Parathyroid adenoma (tissue), 2 donors: ENCODE measurements at regions not wholly inside any gene's neighbourhood (a gene's known extent, or its start where the extent isn't known, plus 50 kb on each side); places are given as distances from the start of the nearest gene placed in this dataset.

Experiments used
- H2AFZ ChIP-seq: fragments of 300-600 bp; sonication (generic); one replicate; pipeline ENCODE4 v1.7.0; 2017; ENCODE audit warnings: antibody characterized with exemption, mild to moderate bottlenecking
- H3K27ac ChIP-seq: fragments of 300-600 bp; sonication (generic); one replicate; pipeline ENCODE4 v1.7.0; 2017
- H3K27me3 ChIP-seq: fragments of 300-600 bp; sonication (generic); one replicate; pipeline ENCODE4 v1.7.0; 2017; ENCODE audit warnings: low read length; ENCODE audit not compliant: control insufficient read depth, insufficient read depth
- H3K36me3 ChIP-seq: fragments of 300-600 bp; sonication (generic); one replicate; pipeline ENCODE4 v1.7.0; 2017; ENCODE audit warnings: low read length; ENCODE audit not compliant: control insufficient read depth, insufficient read depth
- H3K4me1 ChIP-seq: fragments of 300-600 bp; sonication (generic); one replicate; pipeline ENCODE4 v1.7.0; 2017; ENCODE audit warnings: control low read depth
- H3K4me2 ChIP-seq: fragments of 300-600 bp; sonication (generic); one replicate; pipeline ENCODE4 v1.7.0; 2017; ENCODE audit warnings: low read length
- H3K4me3 ChIP-seq: fragments of 300-600 bp; sonication (generic); one replicate; pipeline ENCODE4 v1.7.0; 2017; ENCODE audit warnings: low read depth, low read length
- H3K79me2 ChIP-seq: fragments of 300-600 bp; sonication (generic); one replicate; pipeline ENCODE4 v1.7.0; 2017; ENCODE audit warnings: control low read depth
- H3K9ac ChIP-seq: fragments of 300-600 bp; sonication (generic); one replicate; pipeline ENCODE4 v1.7.0; 2017; ENCODE audit warnings: mild to moderate bottlenecking
- H3K9me3 ChIP-seq: fragments of 300-600 bp; sonication (generic); one replicate; pipeline ENCODE4 v1.7.0; 2017; ENCODE audit warnings: low read length; ENCODE audit not compliant: control insufficient read depth
- CTCF ChIP-seq: fragments of 300-600 bp; sonication (generic); IDR thresholded peaks from one replicate; pipeline ENCODE4 v1.7.0; 2017; ENCODE audit warnings: antibody characterized with exemption, mild to moderate bottlenecking
- donor health status: primary hyperparathyroidism.

DNA sequence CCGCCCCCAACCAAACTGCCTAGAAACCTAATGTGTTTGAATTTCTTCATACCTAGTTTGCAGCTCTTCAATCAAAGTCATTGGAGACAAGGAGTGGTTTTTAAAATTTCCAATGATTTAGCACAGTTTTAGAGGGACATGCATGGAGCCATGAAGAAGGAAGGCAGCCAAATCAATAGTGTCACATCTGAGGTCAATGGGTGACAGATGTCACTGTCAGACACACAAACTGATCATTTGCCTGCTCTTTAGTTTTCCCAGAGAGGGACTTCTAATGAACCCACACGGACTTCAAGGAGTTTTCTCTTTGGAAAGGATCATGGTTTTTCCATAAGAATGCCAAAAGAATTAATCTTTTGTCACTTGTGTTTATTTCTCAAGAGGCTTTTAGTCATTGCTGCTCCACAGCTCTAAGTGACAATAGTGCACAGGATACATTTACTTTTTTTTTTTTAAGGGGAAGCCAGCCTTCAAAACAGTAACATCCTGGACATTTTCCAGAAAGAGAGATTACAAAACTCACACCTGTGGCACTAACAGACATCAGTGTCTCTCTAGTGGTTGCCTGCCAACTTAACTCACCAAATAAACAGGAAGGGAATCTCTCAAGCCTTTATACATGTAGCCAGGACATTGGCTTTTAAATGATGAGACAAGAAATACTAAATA lies 251.1 kb upstream of the DIAPH2 start:
- Histone ChIP-seq H3K4me3 (no peak overlapping the region), H3K9me3 (no peaks in the 10 kb centered on the region), H3K4me2 (no peak overlapping the region), H2AFZ (no peak overlapping the region), H3K9ac (no peak overlapping the region), H3K36me3 (no peaks in the 10 kb centered on the region), H3K79me2 (no peaks in the 10 kb centered on the region), H3K4me1 (no peaks in the 10 kb centered on the region), H3K27me3 (no peaks in the 10 kb centered on the region), H3K27ac (no peak overlapping the region)
- no peak for TF ChIP-seq CTCF

GRCh38 chrX:96435378-96436035 lies 249.1 kb upstream of the DIAPH2 start:
- Histone ChIP-seq H3K9me3 (no peaks in the 10 kb centered on the region), H3K4me1 (no peaks in the 10 kb centered on the region), H3K4me3 (no peak overlapping the region), H2AFZ (no peak overlapping the region), H3K27ac (no peak overlapping the region), H3K9ac (no peak overlapping the region), H3K4me2 (no peak overlapping the region), H3K27me3 (no peaks in the 10 kb centered on the region), H3K79me2 (no peaks in the 10 kb centered on the region), H3K36me3 (no peaks in the 10 kb centered on the region)
- TF ChIP-seq CTCF, result no peak

DNA sequence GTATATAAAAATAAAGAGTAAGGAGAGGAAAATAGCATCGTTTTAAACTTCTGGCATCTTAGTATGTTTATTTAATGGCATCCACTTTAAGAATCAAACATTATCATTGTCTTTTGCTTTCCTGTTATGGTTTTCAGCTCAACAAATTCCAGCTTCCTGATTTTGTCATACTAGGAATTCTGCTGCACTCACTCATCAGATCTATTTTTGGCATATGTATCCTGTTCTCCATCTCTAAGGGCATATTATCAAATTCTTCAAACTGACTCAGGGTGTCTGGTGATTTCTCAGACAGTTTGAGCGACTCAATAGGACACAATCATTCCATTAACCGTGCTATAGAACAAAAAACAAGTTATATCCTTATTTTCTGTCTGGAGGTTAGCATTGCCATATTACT lies 248.5 kb upstream of the DIAPH2 start:
- Histone ChIP-seq H3K79me2 (no peaks in the 10 kb centered on the region), H2AFZ (no peak overlapping the region), H3K9me3 (no peaks in the 10 kb centered on the region), H3K4me2 (no peak overlapping the region), H3K36me3 (no peaks in the 10 kb centered on the region), H3K4me1 (no peaks in the 10 kb centered on the region), H3K4me3 (no peak overlapping the region), H3K27me3 (no peaks in the 10 kb centered on the region), H3K27ac (no peak overlapping the region), H3K9ac (no peak overlapping the region)
- TF ChIP-seq CTCF, result no peak

- Histone ChIP-seq H3K9ac (no peak overlapping the region), H3K4me3 (no peak overlapping the region), H3K27ac (no peak overlapping the region), H3K4me2 (no peak overlapping the region), H3K4me1 (no peaks in the 10 kb centered on the region), H2AFZ (no peak overlapping the region), H3K9me3 (no peaks in the 10 kb centered on the region), H3K36me3 (no peaks in the 10 kb centered on the region), H3K27me3 (no peaks in the 10 kb centered on the region), H3K79me2 (no peaks in the 10 kb centered on the region)
- no peak for TF ChIP-seq CTCF
These were observed 245.8 kb upstream of the DIAPH2 start for GRCh38 chrX:96438803-96439202.

DNA sequence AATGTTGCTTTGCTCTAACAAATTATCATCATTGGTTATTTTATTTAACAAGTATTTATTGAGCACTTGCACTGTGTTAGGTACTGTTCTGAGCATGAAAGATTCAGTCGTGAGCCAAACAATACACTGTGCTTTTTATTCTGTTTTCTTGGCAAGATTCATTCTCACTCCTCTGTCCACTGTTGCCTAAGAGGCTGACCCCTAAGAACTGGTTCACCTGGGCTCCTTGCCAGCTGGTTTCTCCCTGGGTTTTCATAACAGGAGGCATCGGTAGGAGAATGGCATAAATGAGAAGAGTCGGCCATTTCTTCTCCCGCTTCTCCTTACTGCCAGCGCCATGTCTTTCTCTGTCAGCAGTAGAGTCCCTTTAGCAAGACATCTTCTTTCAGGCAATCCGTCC lies 243.7 kb upstream of the DIAPH2 start:
- no peaks in the 10 kb centered on the region for H3K36me3 ChIP-seq
- no peaks in the 10 kb centered on the region for H3K79me2 ChIP-seq
- TF ChIP-seq CTCF, result no peak
- H3K27me3 ChIP-seq, result no peaks in the 10 kb centered on the region
- no peak overlapping the region for H3K9ac ChIP-seq
- no peaks in the 10 kb centered on the region for H3K4me1 ChIP-seq
- H3K4me2 ChIP-seq, result no peak overlapping the region
- H3K9me3 ChIP-seq, result no peaks in the 10 kb centered on the region
- no peak overlapping the region for H3K4me3 ChIP-seq
- no peak overlapping the region for H3K27ac ChIP-seq
- H2AFZ ChIP-seq, result no peak overlapping the region
